HG03196 (cell line): ENCODE measurements at regions not wholly inside any gene's neighbourhood (a gene's known extent, or its start where the extent isn't known, plus 50 kb on each side); places are given as distances from the start of the nearest gene placed in this dataset.

Experiments used
- ATAC-seq: cut with Tn5 transposase; IDR thresholded peaks from one replicate; pipeline ENCODE4 v1.9.1; 2021; ENCODE audit not compliant: unreplicated experiment

DNA sequence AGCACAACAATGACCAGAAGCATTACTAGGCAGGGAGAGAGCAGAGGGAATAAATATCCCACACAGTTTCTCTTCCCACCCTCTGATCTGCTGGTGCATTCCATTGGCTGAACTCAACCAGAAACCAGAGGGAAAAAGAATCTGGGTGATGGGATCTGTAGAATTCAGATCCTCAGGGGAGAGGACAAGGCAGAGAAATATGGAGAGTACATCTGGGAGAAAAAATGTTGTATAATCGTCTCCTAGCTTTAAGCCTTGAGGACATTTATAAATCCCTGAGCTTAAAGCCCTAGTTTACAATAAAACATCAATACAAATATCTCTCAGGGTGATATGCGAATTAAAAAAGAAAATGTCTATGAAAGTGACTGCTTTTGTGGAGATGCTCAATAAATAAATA, 368.1 kb upstream of the MAD2L1 start:
- ATAC-seq: no peak

GRCh38 chr4:120432301-120432860, 365.7 kb upstream of the MAD2L1 start:
- no peak for ATAC-seq

DNA sequence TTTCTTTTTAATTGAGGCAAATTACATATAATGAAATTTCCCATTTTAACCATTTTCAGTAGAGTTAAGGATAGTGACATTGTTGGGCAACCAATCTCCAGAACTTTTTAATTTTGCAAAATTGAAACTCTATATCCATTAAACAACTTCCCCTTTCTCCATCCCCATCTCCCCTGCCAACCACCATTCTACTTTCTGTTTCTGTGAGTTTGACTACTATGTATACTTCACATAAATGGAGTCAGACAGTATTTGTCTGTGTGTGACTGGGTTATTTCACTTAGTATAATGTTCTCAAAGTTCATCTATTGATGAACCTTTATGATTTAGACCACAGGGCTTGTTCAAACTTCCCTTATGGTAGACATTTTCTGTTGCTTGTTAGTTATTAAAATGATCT, 364.5 kb upstream of the MAD2L1 start:
- ATAC-seq: no peak

DNA sequence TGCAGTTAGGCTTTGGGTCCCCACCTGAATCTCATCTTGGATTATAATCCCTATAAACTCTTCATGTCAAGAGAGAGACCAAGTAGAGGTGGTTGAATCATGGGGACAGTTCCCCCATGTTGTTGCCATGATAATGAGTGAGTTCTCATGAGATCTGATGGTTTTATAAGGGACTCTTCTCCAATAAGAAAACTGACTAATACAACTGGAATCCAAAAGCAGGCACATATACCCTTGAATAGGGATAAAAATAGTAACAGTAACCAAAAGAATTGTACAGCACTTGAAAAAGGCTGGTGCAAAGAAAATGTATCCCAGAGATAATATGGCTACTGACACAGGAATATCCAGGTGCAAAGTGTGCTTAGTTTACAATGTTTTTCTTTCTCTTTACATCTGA, 351.5 kb upstream of the MAD2L1 start:
- no peak for ATAC-seq

- ATAC-seq: no peak
Observed at GRCh38 chr4:120415896-120416295, 349.2 kb upstream of the MAD2L1 start.

DNA sequence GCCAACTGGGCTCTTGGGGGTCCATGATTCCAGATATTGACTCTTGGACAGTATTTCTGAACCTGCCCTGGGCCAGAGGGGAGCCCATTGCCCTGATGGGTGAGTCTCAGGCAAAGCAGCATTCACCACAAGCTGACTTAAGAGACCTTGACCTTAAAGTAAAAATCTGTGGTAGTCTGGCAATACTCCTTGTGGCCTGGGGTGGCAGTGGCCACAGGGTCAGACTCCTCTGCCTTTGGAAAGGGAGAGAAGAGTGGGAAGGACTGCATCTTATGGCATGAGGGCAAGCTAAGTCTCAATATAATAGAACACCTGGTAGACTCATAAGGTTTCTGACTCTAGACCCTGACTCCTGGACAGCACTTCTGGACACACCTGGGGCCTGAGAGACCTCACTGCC, 340.3 kb upstream of the MAD2L1 start:
- no peak for ATAC-seq

DNA sequence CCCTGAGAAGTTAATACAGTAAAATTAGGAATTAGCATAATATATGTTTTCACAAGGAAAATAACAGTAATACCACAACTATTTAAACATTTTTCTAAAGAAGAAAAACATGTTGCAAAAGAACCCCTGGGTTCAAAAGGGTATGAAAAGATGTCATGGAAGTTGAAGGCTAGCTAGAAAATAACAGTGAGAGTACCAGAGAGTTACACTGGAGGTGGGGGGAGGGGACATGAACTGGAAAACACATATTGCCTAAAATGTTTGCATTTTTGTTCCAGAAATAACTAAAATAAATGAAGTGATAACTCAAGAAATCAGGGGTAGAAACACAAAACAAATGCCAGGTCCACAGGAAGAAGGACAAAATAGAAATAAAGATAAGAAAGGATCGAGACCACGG, 336.6 kb upstream of the MAD2L1 start:
- ATAC-seq: no peak

- ATAC-seq: no peak
Observed at GRCh38 chr4:120400441-120400840, 333.8 kb upstream of the MAD2L1 start.

GRCh38 chr4:120399826-120400225, 333.2 kb upstream of the MAD2L1 start:
- no peak for ATAC-seq

GRCh38 chr4:120395746-120396145, 329.1 kb upstream of the MAD2L1 start:
- ATAC-seq: no peak

DNA sequence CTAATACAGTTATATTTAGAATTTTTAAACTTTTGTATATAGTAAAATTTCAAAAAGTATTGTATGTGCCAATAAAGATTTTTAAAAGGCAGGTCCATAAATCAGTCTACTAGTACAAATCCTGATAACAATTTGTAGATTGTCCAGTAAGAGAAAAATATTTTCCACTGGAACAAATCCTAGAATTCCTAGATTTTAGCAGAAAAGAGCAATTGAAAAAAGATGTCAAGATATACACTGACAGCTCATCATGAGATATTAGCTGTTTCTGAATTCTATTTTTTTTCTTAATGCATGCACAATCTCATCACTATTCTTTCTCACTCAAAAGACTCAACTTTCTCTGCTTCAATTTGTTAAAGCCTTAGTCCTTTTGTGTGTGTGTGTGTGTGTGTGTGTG, 289.2 kb upstream of the MAD2L1 start:
- no peak for ATAC-seq

- no peak for ATAC-seq
Observed at GRCh38 chr4:120354381-120354780, 287.7 kb upstream of the MAD2L1 start.

DNA sequence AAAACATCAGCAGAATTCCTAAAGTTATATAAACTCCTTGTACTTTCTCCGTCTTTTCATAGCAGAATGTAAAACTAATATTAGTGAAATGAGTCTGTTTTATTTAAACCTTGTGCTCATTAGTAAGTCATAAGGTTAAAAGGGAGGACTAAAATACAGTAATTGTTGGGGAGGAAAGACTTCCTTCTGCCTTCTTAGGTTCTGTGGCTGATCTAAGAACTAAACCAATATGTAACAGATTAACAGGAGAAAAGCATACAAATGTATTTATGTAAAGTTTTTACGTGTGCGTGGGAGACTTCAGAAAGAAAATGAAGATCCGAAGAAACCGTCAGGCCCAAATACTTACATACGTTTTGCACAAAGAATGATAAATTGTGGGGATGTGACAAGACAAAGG, 286.6 kb upstream of the MAD2L1 start:
- no peak for ATAC-seq

DNA sequence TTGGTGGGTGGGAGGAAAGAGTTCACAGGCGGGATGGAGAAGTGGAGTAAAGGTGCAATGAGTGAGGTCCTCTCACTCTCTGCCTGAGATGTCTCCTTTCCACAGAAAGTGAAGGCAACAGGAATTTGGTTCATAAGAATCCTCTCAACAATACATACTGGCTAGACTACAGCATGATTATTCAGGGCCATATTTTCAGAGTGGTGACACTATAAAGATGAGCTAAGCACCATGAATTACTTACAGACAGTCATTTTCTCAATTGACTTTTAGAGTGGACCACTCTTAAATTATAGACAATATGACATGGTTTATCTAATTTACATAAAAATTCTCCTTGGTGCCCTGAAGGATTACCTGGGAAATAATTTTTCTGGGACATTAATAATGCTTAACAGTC, 286.1 kb upstream of the MAD2L1 start:
- no peak for ATAC-seq

- ATAC-seq: no peak
Observed at GRCh38 chr4:120348948-120349347, 282.3 kb upstream of the MAD2L1 start.

DNA sequence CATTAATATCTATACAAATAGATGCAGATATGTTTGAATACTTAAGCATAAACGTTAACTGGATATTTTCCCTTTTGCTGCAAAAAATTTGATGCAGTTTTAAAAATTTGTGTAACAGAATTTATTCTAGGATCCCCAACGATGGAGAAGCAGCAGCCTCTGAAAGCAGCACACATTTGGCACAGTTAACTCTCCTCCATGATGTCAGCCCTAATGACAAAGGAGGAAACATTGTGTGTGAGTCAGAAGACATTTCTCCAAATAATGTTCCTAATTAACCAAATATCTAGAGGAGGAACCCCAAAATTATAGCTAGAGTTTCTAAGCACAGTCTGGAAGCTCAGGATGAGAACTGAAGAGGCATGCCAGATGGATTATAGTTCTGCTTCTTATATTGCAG, 281.9 kb upstream of the MAD2L1 start:
- ATAC-seq: no peak

DNA sequence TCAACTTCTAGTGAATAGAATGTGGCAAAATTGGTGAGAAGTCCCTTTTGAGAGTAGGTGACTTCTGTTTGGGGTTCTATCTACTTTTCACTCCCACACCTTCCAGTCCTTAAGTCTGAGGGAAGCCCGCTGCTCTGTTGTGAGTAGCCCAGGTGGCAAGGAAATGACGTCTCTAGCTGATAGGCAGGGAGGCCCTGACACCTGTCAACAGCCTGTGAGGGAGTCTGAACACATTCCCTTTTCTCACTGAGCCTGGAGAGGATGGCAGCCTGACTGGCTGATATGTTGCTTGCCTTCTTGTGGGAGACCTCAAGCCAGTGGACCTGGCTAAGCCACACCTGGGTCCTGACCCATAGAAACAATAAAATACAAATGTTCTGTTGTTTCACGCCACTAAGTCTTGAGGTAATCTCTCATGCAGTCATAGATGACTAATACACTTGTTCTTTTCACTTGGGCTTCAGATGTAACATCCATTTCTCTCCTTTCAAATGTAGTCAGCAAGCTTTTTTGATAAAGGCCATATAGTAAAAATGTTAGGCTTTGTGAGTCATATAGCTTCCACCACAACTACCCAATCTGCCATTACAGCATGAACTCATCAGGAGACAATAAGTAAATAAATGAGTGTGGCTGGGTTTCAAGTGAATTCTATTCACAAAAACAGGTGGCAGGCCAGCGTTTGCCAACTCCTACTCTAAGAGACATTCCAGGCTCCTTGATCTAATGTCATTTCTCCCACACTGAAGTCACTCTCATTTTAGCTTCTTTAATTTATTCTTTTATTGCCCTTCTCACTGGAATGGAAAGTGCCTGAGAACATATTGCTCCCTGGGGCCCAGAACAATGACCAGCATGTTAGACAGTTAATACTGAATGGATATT, 265.1 kb upstream of the MAD2L1 start:
- no peak for ATAC-seq

DNA sequence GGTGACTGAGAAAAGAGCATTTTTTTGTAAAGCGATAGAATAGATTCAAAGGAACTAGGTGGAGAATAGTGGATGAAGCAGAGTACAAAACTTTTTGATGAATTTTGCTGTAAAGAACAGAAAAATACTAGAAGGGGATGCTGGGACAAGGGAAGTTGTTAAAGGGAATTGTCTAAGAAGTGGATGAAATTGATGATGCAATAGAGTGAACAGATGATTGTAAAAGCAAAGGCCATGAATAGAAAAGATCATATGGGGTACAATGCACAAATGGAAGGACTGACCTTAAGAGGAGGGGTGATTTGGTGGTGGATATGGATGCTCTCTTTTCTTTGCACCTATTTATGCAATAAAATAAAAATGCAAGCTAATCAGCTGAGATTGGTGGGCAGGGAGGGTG, 262.7 kb upstream of the MAD2L1 start:
- no peak for ATAC-seq

DNA sequence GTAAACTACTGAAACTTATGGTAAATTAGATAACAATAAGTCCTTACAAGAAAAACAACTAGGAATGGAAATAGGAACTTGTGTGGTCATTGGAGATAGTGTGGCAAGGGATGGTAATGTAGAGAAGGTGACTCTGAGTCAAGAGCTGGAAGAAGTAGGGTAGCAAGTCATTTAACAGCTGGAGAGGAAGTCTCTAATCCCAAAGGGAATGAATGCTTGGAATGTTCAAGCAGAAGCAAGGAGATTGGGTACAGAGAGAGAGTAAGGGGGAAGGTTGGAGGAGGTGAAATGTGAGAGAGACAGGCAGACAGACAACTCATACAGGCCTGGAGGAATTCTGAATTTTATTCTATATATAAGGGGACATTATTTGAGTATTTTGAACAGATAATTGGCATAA, 260.6 kb upstream of the MAD2L1 start:
- no peak for ATAC-seq

GRCh38 chr4:120319046-120319767, 252.6 kb upstream of the MAD2L1 start:
- no peak for ATAC-seq

GRCh38 chr4:120318196-120318846, 251.7 kb upstream of the MAD2L1 start:
- no peak for ATAC-seq

DNA sequence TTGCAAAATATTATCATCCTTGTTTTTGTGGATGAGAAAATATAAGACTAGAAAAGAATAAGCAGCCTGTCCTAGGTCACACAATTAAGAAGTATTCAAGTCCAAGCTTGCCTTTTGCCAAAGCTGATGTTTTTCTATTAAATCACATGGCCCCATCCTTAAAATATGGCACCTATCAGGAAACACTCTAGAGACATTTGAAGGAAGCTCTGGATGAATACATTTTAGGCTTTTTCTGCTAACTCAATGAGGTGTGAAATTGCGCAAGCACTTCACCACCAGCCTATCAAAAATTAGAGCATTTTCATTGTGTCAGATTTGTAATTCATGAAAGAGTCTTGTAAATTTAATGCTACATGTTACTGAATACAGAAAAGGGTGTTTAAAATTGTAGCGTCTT, 251.1 kb upstream of the MAD2L1 start:
- no peak for ATAC-seq
